Naive thymus-derived CD4-positive, alpha-beta T cell (primary cell): ENCODE measurements at regions not wholly inside any gene's neighbourhood (a gene's known extent, or its start where the extent isn't known, plus 50 kb on each side); places are given as distances from the start of the nearest gene placed in this dataset.

Source experiments
- ATAC-seq: fragments of 150-1000 bp; cut with Tn5 transposase; 2 replicates; pipeline ENCODE4 v1.10.0; 2021; ENCODE audit warnings: mild to moderate bottlenecking, moderate library complexity
- CTCF ChIA-PET: fragments of 350-600 bp; sonication (Branson Sonifier 250); formaldehyde crosslinking; loops from one replicate; lab custom pipeline; 2021; ENCODE audit warnings: antibody characterized with exemption; lab: Charles Lee
- POLR2A ChIA-PET: fragments of 350-600 bp; sonication (Branson Sonifier 250); formaldehyde crosslinking; loops from one replicate; lab custom pipeline; 2021; ENCODE audit warnings: antibody characterized with exemption, inconsistent platforms; lab: Charles Lee
- DNase-seq, 9 donors: peaks; one replicate each; pipeline versions ENCODE4 v3.0.0 to v3.0.0-alpha.2; 2020 to 2022; ENCODE audit warnings: mixed read lengths in 1 of 9
- H3K27ac ChIP-seq: one replicate; pipeline ENCODE4 v1.7.0; 2013; ENCODE audit warnings: mild to moderate bottlenecking, low read depth, low read length, moderate library complexity
- H3K27me3 ChIP-seq, 2 donors: one replicate each; pipeline ENCODE4 v1.7.0; 2013; ENCODE audit warnings: low read length in 2 of 2, mild to moderate bottlenecking in 2 of 2, moderate library complexity in 2 of 2; ENCODE audit not compliant: control insufficient read depth in 2 of 2, insufficient read depth in 2 of 2
- H3K36me3 ChIP-seq, 3 experiments: 1 replicate in 2 of 3; 2 replicates in 1 of 3; pipeline ENCODE4 v1.7.0; 2013; ENCODE audit warnings: low read length in 3 of 3, mild to moderate bottlenecking in 3 of 3, moderate library complexity in 1 of 3; ENCODE audit not compliant: insufficient read depth in 3 of 3, control insufficient read depth in 2 of 3
- H3K4me1 ChIP-seq, 2 donors: one replicate each; pipeline ENCODE4 v1.7.0; 2013; ENCODE audit warnings: low read length in 2 of 2, mild to moderate bottlenecking in 2 of 2, moderate library complexity in 1 of 2; ENCODE audit not compliant: control insufficient read depth in 2 of 2, insufficient read depth in 2 of 2
- H3K4me3 ChIP-seq: 2 replicates; pipeline ENCODE4 v1.7.0; 2013; ENCODE audit warnings: mild to moderate bottlenecking, low read length
- H3K9me3 ChIP-seq, 3 experiments: 1 replicate in 2 of 3; 2 replicates in 1 of 3; pipeline ENCODE4 v1.7.0; 2013; ENCODE audit warnings: low read length in 3 of 3; ENCODE audit not compliant: control insufficient read depth in 2 of 3
- H3K27ac Mint-ChIP-seq, 9 donors: one replicate each; pipeline ENCODE4 v1.8.0; 2020 to 2022; ENCODE audit warnings: mixed read lengths in 9 of 9, mild to moderate bottlenecking in 8 of 9, moderate library complexity in 5 of 9, inconsistent platforms in 2 of 9
- H3K27me3 Mint-ChIP-seq, 5 donors: one replicate each; pipeline ENCODE4 v1.8.0; 2021 to 2022; ENCODE audit warnings: mixed read lengths in 5 of 5, mild to moderate bottlenecking in 1 of 5
- H3K36me3 Mint-ChIP-seq, 5 donors: one replicate each; pipeline ENCODE4 v1.8.0; 2020 to 2022; ENCODE audit warnings: mixed read lengths in 5 of 5, mild to moderate bottlenecking in 3 of 5, inconsistent platforms in 1 of 5
- H3K4me1 Mint-ChIP-seq, 7 donors: one replicate each; pipeline ENCODE4 v1.8.0; 2020 to 2022; ENCODE audit warnings: mixed read lengths in 7 of 7, mild to moderate bottlenecking in 3 of 7, inconsistent platforms in 1 of 7
- H3K4me3 Mint-ChIP-seq, 10 donors: one replicate each; pipeline ENCODE4 v1.8.0; 2020 to 2022; ENCODE audit warnings: mild to moderate bottlenecking in 10 of 10, mixed read lengths in 10 of 10, moderate library complexity in 6 of 10, inconsistent platforms in 2 of 10
- H3K9me3 Mint-ChIP-seq, 11 donors: one replicate each; pipeline ENCODE4 v1.8.0; 2020 to 2022; ENCODE audit warnings: mixed read lengths in 11 of 11, mild to moderate bottlenecking in 4 of 11, inconsistent platforms in 1 of 11, moderate library complexity in 1 of 11
- intact Hi-C, 2 donors: fragments of 100-400 bp; cut with micrococcal nuclease; formaldehyde crosslinking; loops; one replicate each; pipeline ENCODE4 v1.15.1; 2023

- Histone ChIP-seq H3K27ac (no peak overlapping the region), H3K27me3 (no peaks in the 10 kb centered on the region), H3K4me1 (peaks cover 0 to 5% of the 10 kb centered on the region in 2 donors), H3K9me3 (no peaks in the 10 kb centered on the region), H3K4me3 (no peak overlapping the region), H3K36me3 (peaks cover 0 to 12% (median 0%) of the 10 kb centered on the region in 3 experiments)
- Mint-ChIP-seq H3K4me1 (peaks cover 6 to 46% (median 26%) of the 10 kb centered on the region in 7 donors), H3K27me3 (no peaks in the 10 kb centered on the region), H3K36me3 (peaks cover 0 to 13% (median 4%) of the 10 kb centered on the region in 5 donors), H3K9me3 (no peaks in the 10 kb centered on the region), H3K4me3 (no peak overlapping the region), H3K27ac (no peak overlapping the region)
- POLR2A ChIA-PET = no interaction called here
- ATAC-seq = no peak
- no peak for DNase-seq
- CTCF ChIA-PET = interaction anchor here (0.7 kb wide), 1 partner anchor 438 kb away, joined by 3 read pairs; no protein-coding TSS in a partner anchor
- intact Hi-C loops = no loop called here
Measured at GRCh38 chr12:124513297-124513867, 54.0 kb downstream of the NCOR2 start.

- Histone ChIP-seq H3K4me3 (no peak overlapping the region), H3K27me3 (no peaks in the 10 kb centered on the region), H3K36me3 (peaks cover 0 to 12% (median 0%) of the 10 kb centered on the region in 3 experiments), H3K9me3 (no peaks in the 10 kb centered on the region), H3K4me1 (peaks cover 0 to 5% of the 10 kb centered on the region in 2 donors), H3K27ac (no peak overlapping the region)
- ChIA-PET CTCF (no interaction called here), POLR2A (no interaction called here)
- intact Hi-C loops = no loop called here
- DNase-seq (no peak), ATAC-seq (no peak)
- Mint-ChIP-seq H3K4me3 (no peak overlapping the region), H3K27ac (no peak overlapping the region), H3K27me3 (no peaks in the 10 kb centered on the region), H3K9me3 (no peaks in the 10 kb centered on the region), H3K4me1 (peaks cover 6 to 48% (median 28%) of the 10 kb centered on the region in 7 donors), H3K36me3 (peaks cover 0 to 13% (median 4%) of the 10 kb centered on the region in 5 donors)
Measured at GRCh38 chr12:124512667-124513296, 54.6 kb downstream of the NCOR2 start.

DNA sequence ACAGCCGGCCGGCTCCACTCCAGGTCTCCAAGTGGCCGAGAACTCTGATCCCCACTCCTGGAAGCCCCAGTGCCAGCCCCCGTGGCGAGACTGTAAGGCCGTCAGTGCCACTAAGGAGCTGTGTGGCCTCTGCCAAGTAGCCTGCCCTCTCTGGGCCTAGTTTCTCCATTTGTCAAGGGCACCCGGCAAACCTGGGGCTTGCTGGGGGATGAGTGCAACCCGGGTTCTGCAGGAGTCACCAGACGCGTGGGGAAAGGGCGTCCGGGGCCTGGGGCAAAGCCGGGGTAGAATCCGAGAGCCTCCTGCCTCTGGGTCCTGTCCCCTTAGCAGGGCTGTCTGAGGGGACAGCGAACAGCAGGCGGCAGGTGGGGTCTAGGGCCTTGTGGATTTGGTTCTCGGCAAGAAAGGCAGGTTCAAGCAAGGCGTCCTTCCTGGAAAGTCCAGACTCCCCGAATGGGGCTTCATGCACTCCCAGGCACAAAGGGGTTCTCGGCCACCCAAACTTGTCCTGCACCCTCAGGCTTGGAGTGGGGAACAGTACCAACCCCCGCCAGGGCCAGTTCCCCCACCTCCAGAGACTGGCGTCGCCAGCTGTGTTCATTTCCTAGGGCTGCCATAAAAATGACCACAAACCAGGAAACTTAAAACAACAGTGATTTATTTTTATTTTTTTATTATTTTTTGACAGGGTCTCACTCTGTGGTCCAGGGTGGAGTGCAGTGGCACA, 56.0 kb downstream of the NCOR2 start:
- no peak overlapping the region for H3K4me3 Mint-ChIP-seq
- no peak overlapping the region for H3K27ac Mint-ChIP-seq
- peaks cover 6 to 60% (median 40%) of the 10 kb centered on the region in 7 donors for H3K4me1 Mint-ChIP-seq
- intact Hi-C loops = no loop called here
- Histone ChIP-seq H3K27ac (no peak overlapping the region), H3K4me3 (no peak overlapping the region), H3K4me1 (peaks cover 0 to 5% of the 10 kb centered on the region in 2 donors), H3K27me3 (no peaks in the 10 kb centered on the region), H3K9me3 (no peaks in the 10 kb centered on the region), H3K36me3 (peaks cover 0 to 12% (median 0%) of the 10 kb centered on the region in 3 experiments)
- peaks cover 0 to 13% (median 4%) of the 10 kb centered on the region in 5 donors for H3K36me3 Mint-ChIP-seq
- POLR2A ChIA-PET = no interaction called here
- CTCF ChIA-PET = no interaction called here
- no peaks in the 10 kb centered on the region for H3K27me3 Mint-ChIP-seq
- no peaks in the 10 kb centered on the region for H3K9me3 Mint-ChIP-seq
- no peak for DNase-seq
- ATAC-seq = no peak

GRCh38 chr12:124510301-124510970, 57.0 kb downstream of the NCOR2 start:
- DNase-seq (no peak), ATAC-seq (no peak)
- H3K27me3 Mint-ChIP-seq = no peaks in the 10 kb centered on the region
- no peak overlapping the region for H3K4me3 ChIP-seq
- CTCF ChIA-PET = no interaction called here
- no peaks in the 10 kb centered on the region for H3K9me3 Mint-ChIP-seq
- H3K27me3 ChIP-seq = no peaks in the 10 kb centered on the region
- peak overlapping the region in 1 of 10 donors; percentile 24 for H3K4me3 Mint-ChIP-seq
- H3K4me1 Mint-ChIP-seq = peaks cover 6 to 65% (median 41%) of the 10 kb centered on the region in 7 donors
- POLR2A ChIA-PET = interaction anchor here (0.7 kb wide), 1 partner anchor 9 kb away, joined by 3 read pairs; no protein-coding TSS in a partner anchor
- peaks cover 0 to 10% (median 4%) of the 10 kb centered on the region in 5 donors for H3K36me3 Mint-ChIP-seq
- H3K27ac ChIP-seq = no peak overlapping the region
- H3K27ac Mint-ChIP-seq = peak overlapping the region in 2 of 9 donors; percentile 48 to 53
- H3K4me1 ChIP-seq = peaks cover 0 to 5% of the 10 kb centered on the region in 2 donors
- H3K36me3 ChIP-seq = peaks cover 0 to 8% (median 0%) of the 10 kb centered on the region in 3 experiments
- H3K9me3 ChIP-seq = no peaks in the 10 kb centered on the region
- intact Hi-C loops = no loop called here

DNA sequence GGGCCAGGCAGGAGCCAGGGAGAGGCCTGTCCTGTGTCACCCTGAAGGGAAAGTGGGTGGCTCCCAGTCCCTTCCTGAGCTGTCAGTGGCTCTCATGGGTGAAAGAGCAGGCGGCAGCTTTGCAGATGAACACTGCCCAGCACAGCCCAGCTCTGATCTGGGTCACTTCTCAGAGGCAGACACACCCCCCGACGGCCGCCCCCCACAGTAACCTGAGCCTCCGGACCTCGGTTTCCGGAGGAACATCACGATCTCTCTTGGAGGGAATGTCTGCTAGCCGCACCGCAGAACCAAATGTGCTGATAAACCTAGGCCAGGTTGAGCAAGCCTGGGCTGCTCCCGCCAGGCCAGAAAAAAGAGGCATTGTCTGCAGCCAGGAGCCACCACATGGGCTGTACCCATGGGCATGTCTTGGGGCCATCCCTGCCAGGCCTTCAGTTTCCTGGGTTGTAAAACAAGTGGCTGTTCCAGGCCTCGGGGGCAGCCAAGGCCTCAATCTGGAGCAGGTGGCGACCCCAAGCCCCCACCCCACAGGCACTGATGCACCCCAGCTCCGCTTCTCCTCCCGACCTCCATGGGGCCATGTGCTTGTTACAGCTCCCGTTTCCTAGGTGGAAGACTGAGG, 57.6 kb downstream of the NCOR2 start:
- ATAC-seq = no peak
- no peaks in the 10 kb centered on the region for H3K27me3 Mint-ChIP-seq
- peak overlapping the region in 2 of 9 donors; percentile 24 to 39 for H3K27ac Mint-ChIP-seq
- H3K9me3 ChIP-seq = no peaks in the 10 kb centered on the region
- peaks cover 0 to 5% of the 10 kb centered on the region in 2 donors for H3K4me1 ChIP-seq
- peaks cover 0 to 8% (median 0%) of the 10 kb centered on the region in 3 experiments for H3K36me3 ChIP-seq
- DNase-seq = no peak
- H3K4me1 Mint-ChIP-seq = peaks cover 6 to 65% (median 41%) of the 10 kb centered on the region in 7 donors
- H3K4me3 Mint-ChIP-seq = no peak overlapping the region
- H3K9me3 Mint-ChIP-seq = no peaks in the 10 kb centered on the region
- H3K36me3 Mint-ChIP-seq = peaks cover 0 to 5% (median 4%) of the 10 kb centered on the region in 5 donors
- no peak overlapping the region for H3K27ac ChIP-seq
- ChIA-PET POLR2A (interaction anchor here (0.7 kb wide), 1 partner anchor 9 kb away, joined by 3 read pairs; no protein-coding TSS in a partner anchor), CTCF (no interaction called here)
- no peak overlapping the region for H3K4me3 ChIP-seq
- H3K27me3 ChIP-seq = no peaks in the 10 kb centered on the region
- intact Hi-C loops = no loop called here

DNA sequence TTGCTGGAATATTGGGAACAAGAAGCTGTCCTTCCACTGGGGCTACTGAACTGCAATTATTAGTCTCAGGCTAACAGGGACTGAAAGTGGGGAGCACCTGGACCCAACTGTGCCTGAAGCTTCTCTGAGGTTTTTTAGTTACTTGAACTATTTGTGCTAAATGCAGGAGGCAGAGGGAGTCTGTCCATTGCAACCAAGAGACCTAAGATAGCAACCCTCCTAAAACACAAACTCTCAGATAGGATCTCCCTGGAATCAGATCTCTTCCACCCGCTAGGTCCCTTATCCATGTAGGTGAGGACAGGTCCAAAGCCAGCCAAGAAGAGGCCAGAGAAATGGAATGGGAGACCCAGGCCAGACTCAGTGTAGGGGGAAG, 58.1 kb downstream of the NCOR2 start:
- no peak for DNase-seq

More for the DNA sequence above, 58.1 kb downstream of the NCOR2 start:
- no peaks in the 10 kb centered on the region for H3K27me3 Mint-ChIP-seq
- ChIA-PET POLR2A (no interaction called here), CTCF (no interaction called here)
- H3K4me3 Mint-ChIP-seq = no peak overlapping the region
- ATAC-seq = no peak
- H3K27me3 ChIP-seq = no peaks in the 10 kb centered on the region
- H3K27ac Mint-ChIP-seq = peak overlapping the region in 2 of 9 donors; percentile 19 to 24
- peaks cover 0 to 5% (median 3%) of the 10 kb centered on the region in 5 donors for H3K36me3 Mint-ChIP-seq
- H3K9me3 Mint-ChIP-seq = no peaks in the 10 kb centered on the region
- intact Hi-C loops = no loop called here
- H3K4me1 ChIP-seq = peaks cover 0 to 5% of the 10 kb centered on the region in 2 donors
- peaks cover 6 to 69% (median 45%) of the 10 kb centered on the region in 7 donors for H3K4me1 Mint-ChIP-seq
- H3K4me3 ChIP-seq = no peak overlapping the region
- H3K36me3 ChIP-seq = peaks cover 0 to 8% (median 0%) of the 10 kb centered on the region in 3 experiments
- no peaks in the 10 kb centered on the region for H3K9me3 ChIP-seq
- H3K27ac ChIP-seq = no peak overlapping the region
